Endothelial cell (in vitro differentiated cells): ENCODE measurements at regions not wholly inside any gene's neighbourhood (a gene's known extent, or its start where the extent isn't known, plus 50 kb on each side); places are given as distances from the start of the nearest gene placed in this dataset.

Experiments used
- DNase-seq: peaks from one replicate; pipeline ENCODE4 v3.0.0; 2021; ENCODE audit warnings: low spot score
- H3K27ac Mint-ChIP-seq: one replicate; pipeline ENCODE4 v1.8.0; 2021; ENCODE audit warnings: mixed read lengths, inconsistent platforms; ENCODE audit not compliant: unreplicated experiment
- H3K27me3 Mint-ChIP-seq: one replicate; pipeline ENCODE4 v1.8.0; 2021; ENCODE audit warnings: mild to moderate bottlenecking, moderate library complexity, mixed read lengths, inconsistent platforms; ENCODE audit not compliant: unreplicated experiment
- H3K36me3 Mint-ChIP-seq: one replicate; pipeline ENCODE4 v1.8.0; 2021; ENCODE audit warnings: mild to moderate bottlenecking, low read depth, mixed read lengths, inconsistent platforms; ENCODE audit not compliant: unreplicated experiment
- H3K4me1 Mint-ChIP-seq: one replicate; pipeline ENCODE4 v1.8.0; 2021; ENCODE audit warnings: mild to moderate bottlenecking, mixed read lengths, inconsistent platforms; ENCODE audit not compliant: unreplicated experiment
- H3K4me3 Mint-ChIP-seq: one replicate; pipeline ENCODE4 v1.8.0; 2021; ENCODE audit warnings: mild to moderate bottlenecking, mixed read lengths, inconsistent platforms; ENCODE audit not compliant: unreplicated experiment
- H3K9me3 Mint-ChIP-seq: one replicate; pipeline ENCODE4 v1.8.0; 2021; ENCODE audit warnings: mixed read lengths, inconsistent platforms; ENCODE audit not compliant: unreplicated experiment
- CTCF ChIP-seq: fragments of 200-600 bp; sonication (generic); IDR thresholded peaks from one replicate; pipeline ENCODE4 v1.5.0; 2021; ENCODE audit warnings: antibody characterized with exemption; ENCODE audit not compliant: unreplicated experiment

GRCh38 chr6:126477678-126478077 lies 137.8 kb downstream of the CENPW start:
- no peaks in the 10 kb centered on the region for H3K27me3 Mint-ChIP-seq
- no peaks in the 10 kb centered on the region for H3K36me3 Mint-ChIP-seq
- DNase-seq = no peak
- H3K27ac Mint-ChIP-seq = no peak overlapping the region
- H3K9me3 Mint-ChIP-seq = no peaks in the 10 kb centered on the region
- no peak overlapping the region for H3K4me3 Mint-ChIP-seq
- H3K4me1 Mint-ChIP-seq = no peaks in the 10 kb centered on the region
- TF ChIP-seq CTCF = no peak

GRCh38 chr6:126480268-126480667 lies 140.4 kb downstream of the CENPW start:
- Mint-ChIP-seq H3K27ac (no peak overlapping the region), H3K4me1 (no peaks in the 10 kb centered on the region), H3K4me3 (no peak overlapping the region), H3K9me3 (no peaks in the 10 kb centered on the region), H3K27me3 (peaks cover 1% of the 10 kb centered on the region), H3K36me3 (no peaks in the 10 kb centered on the region)
- no peak for TF ChIP-seq CTCF
- DNase-seq = no peak

DNA sequence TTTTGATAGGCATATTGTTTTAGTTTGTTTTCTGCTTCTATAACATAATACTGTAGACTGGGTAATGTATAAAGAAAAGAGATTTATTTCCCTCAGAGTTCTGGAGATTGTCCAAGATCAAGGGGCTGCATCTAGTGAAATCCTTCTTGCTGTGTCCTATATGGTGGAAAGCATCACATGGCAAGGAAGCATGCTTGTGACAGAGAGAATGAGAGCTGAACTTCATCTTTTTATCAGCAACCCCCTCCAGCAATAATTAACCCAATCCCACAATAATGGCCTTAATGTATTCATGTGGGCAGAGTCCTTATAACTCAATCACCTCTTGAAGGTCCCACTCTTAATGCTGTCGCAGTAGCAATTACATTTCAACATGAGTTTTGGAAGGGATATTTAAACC lies 141.4 kb downstream of the CENPW start:
- Mint-ChIP-seq H3K9me3 (no peaks in the 10 kb centered on the region), H3K27me3 (peaks cover 1% of the 10 kb centered on the region), H3K27ac (no peak overlapping the region), H3K4me3 (no peak overlapping the region), H3K36me3 (no peaks in the 10 kb centered on the region), H3K4me1 (no peaks in the 10 kb centered on the region)
- DNase-seq = no peak
- no peak for TF ChIP-seq CTCF

GRCh38 chr6:126504792-126505191 lies 164.9 kb downstream of the CENPW start:
- TF ChIP-seq CTCF = no peak
- Mint-ChIP-seq H3K9me3 (no peaks in the 10 kb centered on the region), H3K36me3 (no peaks in the 10 kb centered on the region), H3K27me3 (no peaks in the 10 kb centered on the region), H3K4me1 (no peaks in the 10 kb centered on the region), H3K27ac (no peak overlapping the region), H3K4me3 (no peak overlapping the region)
- no peak for DNase-seq

- no peak for DNase-seq
- Mint-ChIP-seq H3K4me3 (no peak overlapping the region), H3K4me1 (peaks cover 3% of the 10 kb centered on the region), H3K36me3 (no peaks in the 10 kb centered on the region), H3K27ac (no peak overlapping the region), H3K9me3 (no peaks in the 10 kb centered on the region), H3K27me3 (no peaks in the 10 kb centered on the region)
- TF ChIP-seq CTCF = no peak
Observed at GRCh38 chr6:126513198-126513597, 173.3 kb downstream of the CENPW start.
